ENCODE measurements at regions not wholly inside any gene's neighbourhood (a gene's known extent, or its start where the extent isn't known, plus 50 kb on each side); places are given as distances from the start of the nearest gene placed in this dataset.

DNA sequence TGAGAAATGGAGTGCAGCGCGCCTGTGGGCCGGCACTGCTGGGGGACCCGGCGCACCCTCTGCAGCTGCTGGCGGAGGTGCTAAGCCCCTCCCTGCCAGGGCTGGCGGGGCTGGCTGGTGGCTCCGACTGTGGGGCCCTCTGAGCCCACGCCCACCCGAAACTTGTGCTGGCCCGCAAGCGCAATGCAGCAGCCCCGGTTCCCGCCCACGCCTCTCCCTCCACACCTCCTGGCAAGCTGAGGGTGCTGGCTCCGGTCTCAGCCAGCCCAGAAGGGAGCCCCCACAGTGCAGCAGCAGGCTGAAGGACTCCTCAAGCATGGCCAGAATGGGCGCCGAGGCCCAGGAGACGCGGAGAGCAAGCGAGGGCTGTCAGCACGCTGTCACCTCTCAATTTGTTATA, 1063.0 kb upstream of the AUTS2 start:
- no peak for DNase-seq (ENCODE audit: low read depth in 2 of 2)

DNA sequence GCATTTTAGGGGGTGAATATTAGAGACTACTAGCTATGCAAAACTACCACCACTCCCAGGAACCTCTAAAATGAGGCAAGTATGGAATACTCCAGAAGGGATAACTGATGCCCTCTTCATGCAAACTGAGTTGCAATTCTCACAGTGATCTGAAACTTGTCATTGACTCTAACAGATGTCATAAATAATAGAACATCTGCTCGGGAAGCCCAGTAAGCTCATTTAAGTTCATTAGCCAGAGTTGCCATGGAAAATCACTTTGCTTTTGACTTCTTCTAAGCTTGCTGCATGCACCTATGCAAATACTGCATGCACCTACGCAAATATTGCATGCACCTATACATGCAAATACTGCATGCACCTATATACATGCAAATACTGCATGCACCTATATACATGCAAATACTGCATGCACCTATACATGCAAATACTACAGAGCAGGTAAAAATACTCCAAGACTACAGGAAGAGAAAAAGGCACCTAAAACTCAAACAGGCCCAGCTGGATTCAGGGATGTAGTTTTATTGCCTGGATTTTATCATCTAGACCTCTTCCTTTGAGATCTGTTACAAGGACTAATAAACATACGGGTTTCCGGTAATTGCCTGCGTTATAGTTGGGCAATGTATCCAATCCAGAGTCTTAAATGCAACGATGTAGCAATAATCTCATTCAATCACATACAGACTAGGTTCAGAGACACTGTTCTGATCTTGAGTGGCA, 1061.1 kb upstream of the AUTS2 start:
- DNase-seq (ENCODE audit: low read depth in 2 of 2), result no peak

DNA sequence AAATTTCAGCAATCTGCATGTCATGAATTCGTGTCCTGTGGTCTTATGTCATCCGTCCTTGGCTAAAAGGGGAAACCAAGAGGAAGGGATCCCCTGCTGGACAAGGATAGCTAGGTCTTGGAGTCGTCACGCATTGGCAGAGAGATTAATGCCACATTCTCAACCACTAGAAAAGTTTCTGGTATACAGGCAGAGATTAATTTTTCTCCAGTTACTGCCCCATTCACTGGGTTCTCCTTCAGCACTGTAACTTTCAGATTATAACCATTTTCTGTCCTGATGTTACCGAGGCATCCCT, 1060.6 kb upstream of the AUTS2 start:
- DNase-seq (ENCODE audit: low read depth in 2 of 2), result no peak

DNA sequence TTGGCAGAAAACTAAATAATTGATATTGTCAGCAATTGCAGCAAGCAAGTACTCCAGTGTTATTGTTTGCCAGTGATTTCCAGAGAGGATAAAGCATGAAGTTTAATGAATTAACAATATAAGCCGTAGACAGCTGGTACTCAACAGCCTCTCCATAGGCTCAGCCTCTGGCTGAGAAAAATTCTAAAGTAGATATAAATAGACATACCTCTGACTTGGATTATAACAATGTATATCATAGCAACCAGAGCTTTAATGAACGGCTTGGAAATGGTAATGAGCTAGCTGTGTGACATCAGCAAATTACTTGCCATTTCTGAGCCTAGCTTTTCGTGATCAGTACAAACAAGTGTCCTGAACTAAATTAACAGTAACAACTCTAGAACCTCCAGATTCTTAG, 1055.4 kb upstream of the AUTS2 start:
- DNase-seq (ENCODE audit: low read depth in 2 of 2), result no peak

DNA sequence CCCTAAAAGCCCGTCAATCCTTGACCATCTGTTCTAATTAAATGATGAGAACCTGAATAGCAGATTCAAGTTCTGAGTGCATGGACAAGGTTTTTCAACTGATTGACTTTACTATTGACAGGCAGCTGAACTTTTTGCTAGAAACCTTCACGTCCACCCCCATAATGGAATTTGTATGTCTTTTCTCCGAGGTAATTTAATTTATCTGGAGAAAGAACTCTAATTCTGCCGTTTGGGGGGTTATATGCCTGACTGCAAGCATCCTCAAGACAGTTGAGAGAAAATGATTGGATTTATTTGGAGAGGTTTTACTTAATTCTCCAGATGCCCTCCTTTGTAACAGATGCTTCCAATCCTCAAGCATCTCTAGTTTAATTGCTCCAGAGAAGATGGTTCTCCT, 1053.4 kb upstream of the AUTS2 start:
- no peak for DNase-seq (ENCODE audit: low read depth in 2 of 2)

DNA sequence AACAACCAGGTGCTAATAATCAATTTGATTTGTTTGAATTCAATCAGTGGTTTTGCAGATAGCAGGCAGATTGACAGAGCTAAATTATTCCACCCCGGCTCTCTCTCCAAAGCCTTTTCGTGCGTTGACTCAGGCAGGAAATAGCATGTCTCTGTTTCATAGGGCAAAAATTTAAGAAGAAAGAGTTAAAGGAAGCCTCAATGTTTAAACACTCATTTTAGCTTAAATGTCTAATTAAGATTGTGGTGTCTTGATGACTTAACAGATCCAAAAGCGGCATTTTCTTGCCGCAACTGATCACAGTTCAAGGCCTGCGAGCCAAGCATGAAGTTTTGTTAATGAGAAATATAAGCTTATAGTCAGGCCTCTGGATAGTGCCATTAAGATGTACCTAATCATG, 1051.1 kb upstream of the AUTS2 start:
- no peak for DNase-seq (ENCODE audit: low read depth in 2 of 2)

DNA sequence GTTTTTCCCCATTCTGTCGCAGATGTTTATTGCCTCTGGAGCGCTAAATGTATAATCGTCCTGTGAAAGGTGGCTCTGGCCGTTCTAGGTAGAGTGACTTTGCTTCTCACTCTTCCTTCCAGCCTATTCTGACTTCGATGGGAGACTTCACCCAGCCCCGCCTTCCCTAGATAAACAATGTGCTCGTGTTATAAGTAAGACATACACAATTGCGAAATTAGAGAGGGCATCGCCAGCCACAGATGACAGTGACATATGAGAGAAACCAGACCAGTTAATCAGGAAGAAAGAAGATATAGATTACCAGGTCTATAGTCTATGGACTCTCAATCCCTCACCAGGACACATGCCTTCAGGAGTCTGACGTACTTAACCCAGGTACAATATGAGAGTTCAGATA, 1050.5 kb upstream of the AUTS2 start:
- no peak for DNase-seq (ENCODE audit: low read depth in 2 of 2)

DNA sequence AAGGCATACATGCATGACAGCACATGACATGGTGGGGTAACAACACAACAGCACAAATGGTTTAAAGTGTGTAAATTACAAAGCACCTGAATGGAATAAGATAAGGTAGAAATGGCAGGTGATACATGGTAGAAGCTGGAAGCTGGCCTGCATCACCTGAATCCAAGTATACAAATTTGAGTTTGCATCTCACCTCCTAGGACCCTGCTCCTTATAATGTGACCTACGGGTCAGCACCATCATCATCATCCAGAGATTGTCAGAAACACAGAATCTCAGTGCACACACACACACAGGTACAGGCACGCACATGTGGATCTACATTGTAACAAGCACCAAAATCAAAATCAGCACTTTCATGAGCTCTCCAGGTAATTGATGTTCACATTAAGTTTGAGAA, 1048.2 kb upstream of the AUTS2 start:
- no peak for DNase-seq (ENCODE audit: low read depth in 2 of 2)

DNA sequence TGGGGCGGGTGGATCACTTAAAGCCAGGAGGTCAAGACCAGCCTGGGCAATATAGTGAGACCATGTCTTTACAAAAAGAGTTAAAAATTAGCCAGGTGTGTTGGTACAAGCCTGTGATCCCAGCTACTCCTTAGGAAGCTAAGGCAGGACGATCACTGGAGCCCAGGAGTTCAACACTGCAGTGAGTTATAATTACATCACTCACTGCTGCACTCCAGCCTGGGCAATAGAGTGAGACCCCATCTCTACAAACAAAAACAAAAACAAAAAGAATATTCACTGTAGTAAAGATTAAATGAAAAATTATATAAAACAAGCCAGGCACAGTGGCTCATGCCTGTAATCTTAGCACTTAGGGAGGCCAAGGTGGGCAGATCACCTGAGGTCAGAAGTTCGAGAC, 1047.6 kb upstream of the AUTS2 start:
- no peak for DNase-seq (ENCODE audit: low read depth in 2 of 2)

DNA sequence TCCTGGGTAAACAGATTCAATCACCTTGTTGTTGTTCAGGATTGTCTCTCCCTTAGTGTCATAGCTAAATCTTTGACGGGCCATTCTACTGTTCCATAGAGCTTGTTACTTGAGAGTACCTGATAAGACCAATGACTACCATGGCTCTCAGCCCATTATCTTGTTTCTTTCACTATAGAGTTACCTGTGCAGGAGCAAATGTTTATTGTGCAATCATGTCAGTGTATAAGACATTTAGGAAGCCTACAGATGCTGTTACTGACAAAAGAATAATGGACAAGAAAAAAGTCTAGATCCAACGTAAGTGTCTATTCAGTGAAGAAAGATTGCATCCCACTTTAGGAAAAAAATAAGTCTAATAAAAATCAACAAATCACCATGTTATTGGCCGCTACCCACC, 1041.7 kb upstream of the AUTS2 start:
- no peak for DNase-seq (ENCODE audit: low read depth in 2 of 2)

DNA sequence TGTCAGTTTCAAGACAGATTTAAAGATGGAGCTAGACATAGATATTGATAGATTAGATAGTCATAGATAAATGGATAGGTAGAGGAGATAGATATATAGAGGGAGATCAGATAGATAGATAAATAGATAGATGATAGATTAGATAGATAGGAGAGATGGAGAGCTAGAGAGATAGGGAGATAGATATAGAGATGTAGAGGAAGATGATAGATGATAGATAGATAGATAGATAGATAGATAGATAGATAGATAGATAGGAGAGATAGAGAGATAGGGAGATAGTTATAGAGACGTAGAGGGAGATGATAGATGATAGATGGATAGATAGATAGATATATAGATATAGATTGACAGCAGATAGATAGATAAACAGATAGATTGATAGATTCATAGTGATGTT, 1038.8 kb upstream of the AUTS2 start:
- no peak for DNase-seq (ENCODE audit: low read depth in 2 of 2)

DNA sequence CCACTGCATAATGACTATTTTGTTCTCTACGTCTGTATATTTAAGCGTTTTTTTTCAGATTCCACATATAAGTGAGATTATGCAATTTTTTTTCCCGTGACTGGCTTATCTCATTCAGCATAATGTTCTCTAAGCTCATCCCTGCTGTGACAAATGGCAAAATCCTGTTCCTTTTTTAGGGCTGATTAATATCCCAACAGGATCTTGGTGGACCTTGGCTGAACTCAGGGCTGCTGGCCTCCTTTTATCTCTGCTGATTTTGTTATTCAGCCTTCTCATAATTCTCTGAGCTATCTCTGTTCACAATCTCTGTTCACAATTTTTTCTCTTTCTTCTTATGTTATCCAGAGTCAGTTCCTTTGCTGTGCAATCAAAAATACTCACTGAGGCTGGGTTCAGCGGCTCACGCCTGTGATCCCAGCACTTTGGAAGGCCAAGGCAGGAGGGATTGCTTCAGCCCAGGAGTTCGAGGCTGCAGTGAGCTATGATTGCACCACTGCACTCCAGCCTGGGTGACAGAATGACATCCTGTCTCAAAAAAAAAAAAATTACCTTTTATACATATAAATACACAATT, 1035.9 kb upstream of the AUTS2 start:
- no peak for DNase-seq (ENCODE audit: low read depth in 2 of 2)

DNA sequence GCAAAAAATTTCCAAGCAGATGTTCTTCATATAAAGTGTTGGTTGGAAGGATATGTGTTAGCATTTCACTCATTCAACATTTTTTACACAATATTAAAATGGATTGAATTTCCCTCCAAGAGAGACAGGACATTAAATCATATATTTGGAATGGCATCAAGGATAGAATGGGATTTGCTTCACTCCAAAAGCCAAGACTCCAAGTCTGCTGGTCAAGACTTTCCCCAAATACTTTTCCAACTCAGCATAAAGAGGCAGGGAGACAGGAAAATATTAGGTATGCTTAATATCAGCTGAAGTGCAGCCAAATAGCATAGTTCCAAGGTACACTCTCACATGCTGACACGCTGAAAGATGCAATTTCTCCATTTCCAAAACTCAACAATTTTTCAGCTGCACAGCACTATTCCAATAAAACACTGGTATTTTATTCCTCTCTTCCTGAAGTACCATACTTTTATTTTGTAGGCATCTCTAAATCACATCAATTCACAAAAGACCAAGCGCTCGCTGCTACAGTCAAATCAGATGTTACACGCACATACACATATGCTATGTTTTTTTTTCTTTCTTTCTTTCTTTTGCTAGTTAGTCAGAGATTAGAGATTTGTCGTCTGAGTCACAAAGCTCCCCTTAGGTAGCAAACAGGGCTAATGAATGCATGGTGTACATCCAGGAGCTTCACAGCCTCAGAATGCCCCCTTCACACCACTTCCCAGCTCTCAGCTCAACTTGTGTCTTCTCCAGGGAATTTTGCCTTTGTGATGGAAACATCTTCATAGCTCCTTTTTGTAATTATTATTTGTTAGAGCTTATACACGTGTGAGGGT, 1033.8 kb upstream of the AUTS2 start:
- DNase-seq (ENCODE audit: low read depth in 2 of 2), result no peak

DNA sequence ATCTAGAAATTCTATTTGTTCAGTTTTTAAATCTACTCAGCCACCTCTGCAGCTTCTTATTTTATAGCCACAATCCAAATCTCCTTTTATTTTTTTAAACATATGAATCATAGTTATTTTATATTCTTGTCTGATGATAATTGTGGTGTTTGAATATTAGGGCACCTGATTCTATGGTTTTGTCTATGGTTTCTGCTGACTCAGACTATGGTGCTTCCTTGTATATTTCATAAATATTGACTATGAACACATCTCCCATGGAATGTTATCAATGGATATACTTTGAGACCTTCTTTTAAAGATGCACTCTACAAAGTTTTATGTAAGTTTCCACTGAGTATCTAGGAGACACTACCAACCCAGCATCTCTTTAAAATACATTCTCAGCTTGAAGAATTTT, 1027.0 kb upstream of the AUTS2 start:
- no peak for DNase-seq (ENCODE audit: low read depth in 2 of 2)

DNA sequence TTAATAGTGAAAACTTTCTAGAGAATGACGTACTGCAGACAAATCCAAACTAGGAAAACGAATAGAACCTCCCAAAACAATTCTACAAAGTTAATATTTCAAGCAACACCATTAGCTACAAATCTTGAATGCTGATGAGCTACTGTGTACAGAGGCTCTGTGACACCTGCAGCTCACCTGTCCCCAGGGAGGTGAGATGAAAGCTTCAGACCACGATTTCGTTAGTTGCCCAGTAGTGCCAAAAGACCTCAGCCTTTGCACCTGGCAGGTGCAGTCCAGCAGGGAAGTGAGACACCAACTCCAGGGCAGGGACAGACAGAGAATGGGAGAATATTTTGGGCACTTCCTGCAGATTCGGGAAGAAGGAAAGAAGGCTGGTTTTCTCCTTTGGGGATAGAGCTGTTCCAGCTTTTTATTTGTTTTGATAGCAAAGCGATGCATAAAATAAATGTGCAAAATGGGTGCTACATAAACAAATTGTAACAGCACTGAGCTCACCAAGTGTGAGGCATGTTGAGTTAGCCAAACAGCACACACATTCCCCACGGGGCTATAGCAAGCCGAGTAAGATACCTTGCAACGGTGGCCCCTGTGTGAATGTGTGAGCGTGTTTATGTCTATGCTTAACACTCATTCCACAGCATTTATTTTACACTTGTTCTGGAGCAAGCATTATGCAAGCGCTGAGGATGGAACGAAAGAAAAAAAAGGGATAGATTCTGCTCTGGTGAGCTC, 1024.8 kb upstream of the AUTS2 start:
- no peak for DNase-seq (ENCODE audit: low read depth in 2 of 2)

DNA sequence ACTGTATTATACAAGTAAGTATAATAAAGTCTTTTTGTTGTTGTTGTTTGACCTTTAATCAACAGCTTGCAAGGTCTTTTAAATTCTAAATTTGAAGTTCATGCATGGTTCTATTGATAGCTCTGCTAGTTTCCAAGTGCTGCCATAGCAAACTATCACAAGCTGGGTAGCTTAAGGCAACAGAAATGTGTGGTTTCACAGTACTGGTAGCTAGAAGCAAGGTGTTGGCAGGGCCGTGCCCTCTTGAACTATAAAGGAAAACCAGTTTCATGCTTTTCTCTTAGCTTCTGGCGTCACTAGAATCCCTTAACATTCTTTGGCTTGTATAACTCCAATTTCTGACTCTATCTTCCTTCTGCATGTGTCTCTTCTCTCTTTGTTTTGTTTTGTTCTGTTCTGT, 1021.9 kb upstream of the AUTS2 start:
- DNase-seq (ENCODE audit: low read depth in 2 of 2), result no peak

DNA sequence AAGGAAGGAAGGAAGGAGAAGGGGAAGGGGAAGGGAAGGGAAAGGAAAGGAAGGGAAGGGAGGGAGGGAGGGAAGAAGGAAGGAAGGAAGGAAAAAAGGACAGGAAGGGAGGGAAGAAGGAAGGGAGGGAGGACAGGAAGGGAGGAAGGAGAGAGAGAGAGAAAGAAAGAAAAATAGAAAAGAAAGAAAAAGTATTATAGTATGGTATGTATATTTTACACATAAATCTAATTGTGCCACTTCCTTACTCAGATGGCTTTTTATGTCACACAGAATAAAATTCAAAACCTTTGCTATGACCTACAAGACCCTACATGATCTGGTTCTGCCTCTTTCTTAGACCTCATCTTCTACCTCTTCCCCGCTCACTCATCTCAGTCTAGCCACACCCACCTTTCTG, 1016.9 kb upstream of the AUTS2 start:
- DNase-seq (ENCODE audit: low read depth in 2 of 2), result no peak

DNA sequence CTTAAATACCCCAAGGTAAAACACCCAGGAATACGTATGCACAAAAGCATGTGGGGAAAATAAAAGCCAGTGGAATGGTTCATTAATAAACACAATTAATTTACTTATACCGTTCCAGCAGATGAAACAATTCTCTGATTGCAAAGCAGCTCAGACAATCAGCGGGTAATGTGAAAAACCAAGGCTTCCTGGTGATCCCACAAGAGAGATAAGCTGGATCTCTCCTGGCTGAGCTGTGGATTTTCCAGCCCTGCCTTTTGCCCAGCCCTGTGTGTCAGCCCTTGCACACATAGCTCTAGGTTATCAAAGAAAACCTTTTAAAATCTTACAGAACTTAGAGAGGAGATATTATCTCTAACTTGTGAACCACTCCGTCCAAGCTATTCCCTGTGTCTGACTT, 1010.7 kb upstream of the AUTS2 start:
- DNase-seq (ENCODE audit: low read depth in 2 of 2), result no peak

DNA sequence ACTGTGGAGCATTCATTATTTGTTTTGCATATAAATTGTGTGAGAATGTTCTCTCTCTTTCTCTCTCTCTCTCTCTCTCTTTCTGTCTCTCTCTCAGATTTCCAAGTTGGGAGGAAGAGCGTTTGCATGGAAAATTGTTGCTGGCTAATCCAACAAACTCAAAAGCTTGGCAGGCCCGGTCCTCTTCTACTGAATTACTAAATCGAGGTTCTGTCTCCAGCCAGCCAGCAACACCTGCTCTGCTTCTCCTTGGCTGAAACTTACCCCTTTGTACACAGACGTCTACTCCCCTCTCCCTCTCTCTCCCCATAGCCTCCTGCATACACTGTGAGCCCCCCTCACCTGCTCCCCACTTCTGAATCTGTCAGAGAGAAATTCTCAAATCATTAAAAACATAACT, 996.4 kb upstream of the AUTS2 start:
- no peak for DNase-seq (ENCODE audit: low read depth in 2 of 2)

DNA sequence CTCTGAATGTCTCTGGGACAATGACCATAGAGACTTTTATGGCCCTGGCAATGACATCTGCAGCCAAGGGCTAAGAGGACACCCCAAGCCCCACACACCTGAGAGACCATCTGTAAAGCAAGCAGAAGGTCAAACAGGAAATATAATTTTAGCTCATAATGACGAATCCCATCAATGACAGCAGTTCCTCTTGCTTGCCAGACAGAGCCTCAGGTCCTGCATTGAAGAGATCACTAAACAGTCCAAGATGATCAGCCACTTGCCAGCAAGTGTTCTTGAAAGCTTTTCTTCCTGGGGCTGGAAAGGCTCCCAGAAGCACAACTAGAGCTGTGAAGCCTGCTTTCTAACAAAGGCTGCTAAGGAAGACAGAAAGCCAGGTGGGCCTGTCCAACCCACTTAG, 993.7 kb upstream of the AUTS2 start:
- no peak for DNase-seq (ENCODE audit: low read depth in 2 of 2)

DNA sequence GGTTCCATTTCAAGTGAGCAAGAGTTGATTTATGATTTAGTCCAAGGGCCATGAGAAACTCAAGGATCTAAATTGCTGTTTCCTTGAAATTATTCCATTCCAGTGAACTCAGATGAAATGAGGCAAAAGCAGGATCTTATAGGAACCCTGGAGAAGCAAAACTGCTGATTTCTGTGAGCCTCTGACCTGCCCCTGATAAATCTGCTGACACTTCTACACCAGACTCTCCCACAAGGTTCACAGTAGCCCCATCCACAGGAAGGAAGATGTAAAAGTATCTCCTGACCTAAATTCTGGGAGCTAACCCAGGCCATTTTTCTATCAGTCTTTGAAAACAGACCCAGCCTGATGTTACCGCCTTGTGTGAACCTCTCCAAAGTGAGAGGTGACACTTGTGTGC, 987.6 kb upstream of the AUTS2 start:
- no peak for DNase-seq (ENCODE audit: low read depth in 2 of 2)

DNA sequence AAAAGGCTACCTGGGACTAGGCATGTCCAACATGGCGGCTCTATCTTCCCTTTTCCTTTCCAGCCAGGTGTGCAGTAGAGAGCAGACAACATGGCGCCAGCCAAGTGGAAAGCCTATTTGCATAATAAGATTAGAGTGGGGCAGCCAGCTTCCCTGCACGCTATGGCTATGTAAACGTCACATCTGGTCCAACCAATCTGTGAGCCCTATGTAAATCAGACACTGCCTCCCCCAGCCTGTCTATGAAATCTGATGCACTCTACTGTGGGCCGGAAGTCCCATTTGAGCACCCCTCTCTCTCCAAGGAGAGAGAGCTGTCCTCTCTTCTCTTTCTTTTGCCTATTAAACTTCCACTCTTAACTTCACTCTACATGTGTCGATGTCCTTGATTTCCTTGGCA, 984.9 kb upstream of the AUTS2 start:
- DNase-seq (ENCODE audit: low read depth in 2 of 2), result no peak

DNA sequence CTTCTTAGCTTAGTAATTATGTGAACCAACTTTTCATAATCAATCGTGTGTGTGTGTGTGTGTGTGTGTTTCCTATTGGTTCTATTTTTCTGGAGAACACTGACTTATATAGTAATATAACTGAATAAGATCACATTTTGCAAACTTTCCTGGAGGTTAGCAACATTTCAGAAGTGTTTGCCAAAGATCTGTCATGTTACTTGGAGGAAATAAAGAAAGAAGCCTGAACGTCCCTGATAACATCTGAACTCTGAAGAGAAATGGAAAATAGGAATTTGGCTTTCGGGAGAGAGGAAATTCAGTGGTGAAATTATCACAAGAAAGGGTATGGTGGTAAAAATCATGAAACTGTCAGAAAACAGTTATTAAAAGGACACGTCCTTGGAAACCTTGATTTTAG, 984.4 kb upstream of the AUTS2 start:
- DNase-seq (ENCODE audit: low read depth in 2 of 2), result no peak
